A549 (cell line): ENCODE measurements at regions not wholly inside any gene's neighbourhood (a gene's known extent, or its start where the extent isn't known, plus 50 kb on each side); places are given as distances from the start of the nearest gene placed in this dataset.

Experiments used
- ATAC-seq, 2 experiments: fragments of 200-7000 bp in 1 of 2; fragments of >200 bp in 1 of 2; cut with Nextera tagmentation in 1 of 2; cut with Tn5 transposase in 1 of 2; 3 replicates each; pipeline versions ENCODE4 v1.8.0 to v1.9.1; 2018 to 2020; ENCODE audit warnings: mild to moderate bottlenecking in 1 of 2, moderate library complexity in 1 of 2
- CTCF ChIA-PET: fragments of 300-600 bp; sonication (Branson Sonifier 250); formaldehyde crosslinking; extraction: SDS; loops from one replicate; lab custom pipeline; 2021; ENCODE audit warnings: antibody characterized with exemption, inconsistent platforms; lab: Yijun Ruan, JAX
- POLR2A ChIA-PET: fragments of 350-600 bp; formaldehyde crosslinking; extraction: SDS; loops from one replicate; lab custom pipeline; 2021; ENCODE audit warnings: antibody characterized with exemption, inconsistent platforms; lab: Yijun Ruan, JAX
- DNase-seq, 2 experiments: peaks; one replicate each; pipeline versions ENCODE4 v3.0.0 to v3.0.0-alpha.2; 2011 to 2016; ENCODE audit warnings: low read depth in 1 of 2, low spot score in 1 of 2
- FAIRE-seq: peaks from 2 replicates; lab custom pipeline; 2011; peaks lifted over from hg19 to GRCh38; lab: Jason Lieb, UNC
- H3K27ac ChIP-seq, 2 experiments: fragments of >200 bp; sonication (Bioruptor Twin); formaldehyde crosslinking; 3 replicates each; pipeline ENCODE4 v1.5.1; 2016 to 2017
- H3K4me1 ChIP-seq: fragments of >200 bp; sonication (Bioruptor Twin); formaldehyde crosslinking; 3 replicates; pipeline ENCODE4 v1.6.1; 2016
- H3K4me2 ChIP-seq: fragments of >200 bp; sonication (Bioruptor Twin); formaldehyde crosslinking; 3 replicates; pipeline ENCODE4 v1.6.1; 2016
- H3K4me3 ChIP-seq: fragments of >200 bp; sonication (Bioruptor Twin); formaldehyde crosslinking; 3 replicates; pipeline ENCODE4 v1.5.1; 2016
- H3K9me3 ChIP-seq: fragments of >200 bp; sonication (Bioruptor Twin); formaldehyde crosslinking; 3 replicates; pipeline ENCODE4 v1.6.1; 2016
- ATOH8 ChIP-seq: fragments of 250-450 bp; sonication (Bioruptor Pico); IDR thresholded peaks from 2 replicates; pipeline ENCODE4 v1.5.0; 2020; ENCODE audit warnings: low read depth, mild to moderate bottlenecking, moderate library complexity
- BHLHE40 ChIP-seq: IDR thresholded peaks from 2 replicates; pipeline ENCODE4 v1.6.1; 2012; ENCODE audit warnings: low read depth, low read length, inconsistent platforms
- CEBPB ChIP-seq, 2 experiments: fragments of >200 bp in 1 of 2; sonication (Bioruptor Twin) in 1 of 2; formaldehyde crosslinking in 1 of 2; IDR thresholded peaks; 2 replicates each; pipeline ENCODE4 v1.6.1; 2012 to 2016
- CHD4 ChIP-seq: fragments of 200-600 bp; sonication (generic); IDR thresholded peaks from 2 replicates; pipeline ENCODE4 v1.6.1; 2016; ENCODE audit warnings: antibody characterized with exemption, mild to moderate bottlenecking, borderline replicate concordance
- EHMT2 ChIP-seq: fragments of 200-600 bp; sonication (generic); IDR thresholded peaks from 2 replicates; pipeline ENCODE4 v1.6.1; 2016; ENCODE audit warnings: antibody characterized with exemption, low read depth, mild to moderate bottlenecking, moderate library complexity
- EP300 ChIP-seq, 2 experiments: fragments of >200 bp; sonication (Bioruptor Twin); formaldehyde crosslinking; IDR thresholded peaks; 2 replicates in 1 of 2; 3 replicates in 1 of 2; pipeline ENCODE4 v1.6.1; 2016 to 2017
- ESRRA ChIP-seq: fragments of 150-350 bp; IDR thresholded peaks from 2 replicates; pipeline ENCODE4 v1.6.1; 2014; ENCODE audit warnings: mild to moderate bottlenecking, low read length, borderline replicate concordance
- FOSB ChIP-seq: fragments of 250-450 bp; sonication (Bioruptor Pico); IDR thresholded peaks from 2 replicates; pipeline ENCODE4 v1.5.0; 2020; ENCODE audit warnings: mild to moderate bottlenecking, moderate library complexity
- FOSL2 ChIP-seq, 2 experiments: fragments of 450-650 bp in 1 of 2; fragments of >200 bp in 1 of 2; sonication (Bioruptor Twin) in 1 of 2; formaldehyde crosslinking; IDR thresholded peaks; 2 replicates each; pipeline versions ENCODE4 v1.5.0 to v1.6.1; 2016 to 2020; ENCODE audit warnings: mild to moderate bottlenecking in 1 of 2, moderate library complexity in 1 of 2
- FOXS1 ChIP-seq: fragments of 250-450 bp; sonication (Bioruptor Pico); IDR thresholded peaks from 2 replicates; pipeline ENCODE4 v1.5.0; 2020; ENCODE audit warnings: mild to moderate bottlenecking, moderate library complexity
- GATA3 ChIP-seq: IDR thresholded peaks from 2 replicates; pipeline ENCODE4 v1.6.1; 2012; ENCODE audit warnings: borderline replicate concordance
- HDAC2 ChIP-seq: fragments of 200-600 bp; sonication (generic); IDR thresholded peaks from 2 replicates; pipeline ENCODE4 v1.6.1; 2016
- HES2 ChIP-seq: fragments of >200 bp; sonication (Bioruptor Twin); formaldehyde crosslinking; IDR thresholded peaks from 2 replicates; pipeline ENCODE4 v1.6.1; 2016
- HMGXB4 ChIP-seq: fragments of 250-450 bp; sonication (Bioruptor Pico); IDR thresholded peaks from 2 replicates; pipeline ENCODE4 v1.5.0; 2021; ENCODE audit warnings: mild to moderate bottlenecking, moderate library complexity, borderline replicate concordance
- HOXA7 ChIP-seq: fragments of 250-450 bp; sonication (Bioruptor Pico); IDR thresholded peaks from 2 replicates; pipeline ENCODE4 v1.5.0; 2020; ENCODE audit warnings: mild to moderate bottlenecking, moderate library complexity
- HOXB13 ChIP-seq: fragments of 250-450 bp; sonication (Bioruptor Pico); IDR thresholded peaks from 2 replicates; pipeline ENCODE4 v1.5.0; 2020; ENCODE audit warnings: low read depth, mild to moderate bottlenecking, moderate library complexity
- MAZ ChIP-seq: fragments of 150-350 bp; IDR thresholded peaks from 2 replicates; pipeline ENCODE4 v1.6.1; 2014; ENCODE audit warnings: antibody characterized with exemption, low read depth, low read length, borderline replicate concordance
- MYC ChIP-seq: IDR thresholded peaks from 2 replicates; pipeline ENCODE4 v1.6.1; 2012; ENCODE audit warnings: mild to moderate bottlenecking, inconsistent platforms, low read length, improper control_type of control experiment, borderline replicate concordance
- NFE2L2 ChIP-seq: fragments of 150-350 bp; conservative IDR thresholded peaks from 2 replicates; pipeline ENCODE4 v1.6.1; 2014; ENCODE audit warnings: low read length
- PBX3 ChIP-seq: IDR thresholded peaks from 2 replicates; pipeline ENCODE4 v1.6.1; 2012
- POLR2A ChIP-seq: IDR thresholded peaks from 2 replicates; pipeline ENCODE4 v1.6.1; 2012; ENCODE audit warnings: mild to moderate bottlenecking, low read length
- RCOR1 ChIP-seq: fragments of 150-350 bp; IDR thresholded peaks from 2 replicates; pipeline ENCODE4 v1.6.1; 2014; ENCODE audit warnings: antibody characterized with exemption, low read length, low read depth
- REST ChIP-seq: fragments of 200-600 bp; sonication (generic); IDR thresholded peaks from 2 replicates; pipeline ENCODE4 v1.6.1; 2016; ENCODE audit warnings: antibody characterized with exemption, mild to moderate bottlenecking, moderate library complexity
- RFX5 ChIP-seq: fragments of 450-650 bp; IDR thresholded peaks from 2 replicates; pipeline ENCODE4 v1.7.1; 2014; ENCODE audit warnings: antibody characterized with exemption, mild to moderate bottlenecking, moderate library complexity
- SREBF2 ChIP-seq: fragments of 450-650 bp; IDR thresholded peaks from 2 replicates; pipeline ENCODE4 v1.6.1; 2014; ENCODE audit warnings: mild to moderate bottlenecking, moderate library complexity
- USF2 ChIP-seq: fragments of 450-650 bp; IDR thresholded peaks from 2 replicates; pipeline ENCODE4 v1.6.1; 2014; ENCODE audit warnings: antibody characterized with exemption
- ZNF302 ChIP-seq: fragments of 250-450 bp; sonication (Bioruptor Pico); IDR thresholded peaks from 2 replicates; pipeline ENCODE4 v1.9.0; 2021; ENCODE audit warnings: inconsistent platforms, mild to moderate bottlenecking, moderate library complexity
- ZSCAN20 ChIP-seq: fragments of 250-450 bp; sonication (Bioruptor Pico); IDR thresholded peaks from 2 replicates; pipeline ENCODE4 v1.8.0; 2022; ENCODE audit warnings: mild to moderate bottlenecking, moderate library complexity
- WGBS: methylation state at CpG from one replicate; pipeline ENCODE4 v1.1.6; 2017; ENCODE audit errors: missing lambda C conversion rate; 5-methylcytosine and 5-hydroxymethylcytosine counted together

GRCh38 chr11:24295360-24295759 is 201.5 kb upstream of the LUZP2 start:
- FAIRE-seq (no peak), DNase-seq (no peak), ATAC-seq (no peak)
- TF ChIP-seq ATOH8 (no peak), RCOR1 (no peak), USF2 (no peak), CHD4 (no peak), HES2 (no peak), CEBPB (IDR thresholded peaks at IDR 0.05) (no peak), PBX3 (no peak), HOXA7 (CRISPR knock-in tag) (no peak), ZNF302 (CRISPR knock-in tag) (no peak), HDAC2 (no peak), GATA3 (no peak), NFE2L2 (no peak), EP300 (IDR thresholded peaks at IDR 0.05) (no peak), POLR2A (no peak), REST (no peak), BHLHE40 (no peak), SREBF2 (no peak)
- ChIA-PET CTCF (no interaction called here), POLR2A (no interaction called here)
- Histone ChIP-seq H3K9me3 (no peaks in the 10 kb centered on the region), H3K4me2 (no peak overlapping the region), H3K27ac (no peak overlapping the region), H3K4me3 (no peak overlapping the region), H3K4me1 (no peaks in the 10 kb centered on the region)
- 2% methylated on average over 2 of the region's 2 CpGs for WGBS

GRCh38 chr11:24297461-24297860 is 199.4 kb upstream of the LUZP2 start:
- Histone ChIP-seq H3K27ac (no peak overlapping the region), H3K4me1 (no peaks in the 10 kb centered on the region), H3K4me2 (no peak overlapping the region), H3K9me3 (0 out of 3 replicates have a peak, but pooled peaks cover 4% of the 10 kb centered on the region), H3K4me3 (no peak overlapping the region)
- WGBS = 94% methylated on average over 2 of the region's 2 CpGs
- no peak for TF ChIP-seq RFX5
- no peak for TF ChIP-seq PBX3
- TF ChIP-seq ESRRA = no peak
- TF ChIP-seq ATOH8 = no peak
- no peak for TF ChIP-seq EHMT2
- TF ChIP-seq RCOR1 = no peak
- no peak for TF ChIP-seq FOSB (CRISPR knock-in tag)
- no peak for TF ChIP-seq HMGXB4 (CRISPR knock-in tag)
- no peak for TF ChIP-seq MYC
- TF ChIP-seq NFE2L2 = no peak
- no peak for TF ChIP-seq MAZ
- no peak for TF ChIP-seq FOSL2 (IDR thresholded peaks at IDR 0.05)
- no peak for TF ChIP-seq FOSL2 (CRISPR knock-in tag; IDR thresholded peaks at IDR 0.05)
- TF ChIP-seq FOXS1 = no peak
- TF ChIP-seq BHLHE40 = no peak
- no peak for TF ChIP-seq HOXB13 (CRISPR knock-in tag)
- TF ChIP-seq ZSCAN20 (CRISPR knock-in tag) = no peak
- DNase-seq = no peak
- no peak for FAIRE-seq
- CTCF ChIA-PET = no interaction called here
- POLR2A ChIA-PET = no interaction called here
- ATAC-seq = no peak
